ENCODE measurements at regions not wholly inside any gene's neighbourhood (a gene's known extent, or its start where the extent isn't known, plus 50 kb on each side); places are given as distances from the start of the nearest gene placed in this dataset.

GRCh38 chr2:100747996-100748615 lies 71.8 kb upstream of the NPAS2 start:
- TF ChIP-seq CTCF (IDR thresholded peaks at IDR 0.05) (no peak), EZH2 (IDR thresholded peaks at IDR 0.05; ENCODE audit: borderline replicate concordance, insufficient read depth, low read depth, low read length, poor library complexity, severe bottlenecking) (no peak)
